GDM1 (cell line): ENCODE measurements at regions not wholly inside any gene's neighbourhood (a gene's known extent, or its start where the extent isn't known, plus 50 kb on each side); places are given as distances from the start of the nearest gene placed in this dataset.

ENCODE experiments used
- DNase-seq: peaks from one replicate; lab custom pipeline; 2025; lab: John Stamatoyannopoulos, UW

- DNase-seq = no peak
Measured at GRCh38 chr2:104158191-104158590, 695.7 kb upstream of the POU3F3 start.

GRCh38 chr2:104163611-104164130, 690.2 kb upstream of the POU3F3 start:
- no peak for DNase-seq

GRCh38 chr2:104164721-104165252, 689.1 kb upstream of the POU3F3 start:
- DNase-seq = no peak

- DNase-seq = no peak
Measured at GRCh38 chr2:104177179-104177578, 676.7 kb upstream of the POU3F3 start.

- DNase-seq = no peak
Measured at GRCh38 chr2:104179644-104180043, 674.3 kb upstream of the POU3F3 start.

- no peak for DNase-seq
Measured at GRCh38 chr2:104200533-104201168, 653.3 kb upstream of the POU3F3 start.

- DNase-seq = no peak
Measured at GRCh38 chr2:104213758-104214157, 640.2 kb upstream of the POU3F3 start.

- no peak for DNase-seq
Measured at GRCh38 chr2:104215269-104216161, 638.4 kb upstream of the POU3F3 start.

- DNase-seq = no peak
Measured at GRCh38 chr2:104233591-104233990, 620.3 kb upstream of the POU3F3 start.

- no peak for DNase-seq
Measured at GRCh38 chr2:104236491-104236890, 617.4 kb upstream of the POU3F3 start.

- no peak for DNase-seq
Measured at GRCh38 chr2:104240984-104241383, 612.9 kb upstream of the POU3F3 start.

GRCh38 chr2:104249629-104250028, 604.3 kb upstream of the POU3F3 start:
- no peak for DNase-seq

- no peak for DNase-seq
Measured at GRCh38 chr2:104250635-104251034, 603.3 kb upstream of the POU3F3 start.

GRCh38 chr2:104254017-104254416, 599.9 kb upstream of the POU3F3 start:
- no peak for DNase-seq

- DNase-seq = no peak
Measured at GRCh38 chr2:104262714-104263113, 591.2 kb upstream of the POU3F3 start.

- no peak for DNase-seq
Measured at GRCh38 chr2:104279646-104280045, 574.3 kb upstream of the POU3F3 start.

GRCh38 chr2:104280216-104280615, 573.7 kb upstream of the POU3F3 start:
- DNase-seq = no peak

- no peak for DNase-seq
Measured at GRCh38 chr2:104286841-104287240, 567.1 kb upstream of the POU3F3 start.

GRCh38 chr2:104289651-104290565, 564.0 kb upstream of the POU3F3 start:
- DNase-seq = no peak

GRCh38 chr2:104290566-104290891, 563.4 kb upstream of the POU3F3 start:
- no peak for DNase-seq

GRCh38 chr2:104312684-104313083, 541.2 kb upstream of the POU3F3 start:
- DNase-seq = no peak
